ENCODE measurements at regions not wholly inside any gene's neighbourhood (a gene's known extent, or its start where the extent isn't known, plus 50 kb on each side); places are given as distances from the start of the nearest gene placed in this dataset.
"Not testable (repeated sequence)": the region's sequence is repeated elsewhere in the genome, so short reads cannot be mapped to it uniquely, and the experiment has no call there.

DNA sequence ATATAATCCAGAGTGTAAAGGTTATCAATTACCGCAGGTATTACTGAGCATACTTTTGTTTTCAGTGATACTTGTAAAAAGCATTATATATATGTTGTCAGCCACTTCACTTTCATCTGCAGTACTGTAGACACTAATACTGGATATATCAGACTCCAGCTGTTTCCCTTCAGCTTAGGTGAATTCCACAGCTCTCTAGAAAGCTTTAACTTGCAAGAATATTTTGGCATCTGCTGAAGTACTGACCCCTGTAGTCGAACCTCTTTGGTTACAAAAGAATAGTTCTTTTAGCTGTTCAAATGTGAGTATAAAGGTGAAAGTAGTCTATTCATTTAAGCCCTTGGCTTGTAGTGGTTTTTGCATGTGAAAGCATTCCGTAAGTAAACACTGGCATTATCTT, 1222.7 kb upstream of the TENM3 start:
- no peaks in the 10 kb centered on the region for H3K36me3 ChIP-seq

DNA sequence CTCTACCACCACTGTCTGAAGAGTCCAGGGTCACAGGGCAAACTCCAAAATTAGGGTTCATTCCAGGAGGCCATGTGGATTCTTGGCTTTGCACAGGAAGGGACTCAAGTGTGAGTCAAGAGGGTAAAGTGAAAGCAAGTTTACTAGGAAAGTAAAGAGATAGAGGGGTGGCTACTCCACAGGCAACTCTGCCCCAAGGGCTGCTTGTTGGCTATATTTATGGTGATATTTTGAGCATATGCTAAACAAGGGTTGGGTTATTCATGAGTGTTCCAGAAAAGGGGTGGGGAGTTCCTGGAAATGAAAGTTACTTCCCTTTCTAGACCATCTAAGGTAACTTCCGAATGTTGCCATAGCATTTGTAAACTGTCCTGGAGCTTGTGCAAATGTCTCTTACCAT, 1222.0 kb upstream of the TENM3 start:
- no peaks in the 10 kb centered on the region for H3K36me3 ChIP-seq
- H3K27me3 ChIP-seq: no peaks in the 10 kb centered on the region
- DNase-seq: no peak
- WGBS, 2 donors: 89 to 90% methylated on average over 1 of the region's 1 CpG
- no peaks in the 10 kb centered on the region for H3K4me1 ChIP-seq
- TF ChIP-seq, protein P1, sequence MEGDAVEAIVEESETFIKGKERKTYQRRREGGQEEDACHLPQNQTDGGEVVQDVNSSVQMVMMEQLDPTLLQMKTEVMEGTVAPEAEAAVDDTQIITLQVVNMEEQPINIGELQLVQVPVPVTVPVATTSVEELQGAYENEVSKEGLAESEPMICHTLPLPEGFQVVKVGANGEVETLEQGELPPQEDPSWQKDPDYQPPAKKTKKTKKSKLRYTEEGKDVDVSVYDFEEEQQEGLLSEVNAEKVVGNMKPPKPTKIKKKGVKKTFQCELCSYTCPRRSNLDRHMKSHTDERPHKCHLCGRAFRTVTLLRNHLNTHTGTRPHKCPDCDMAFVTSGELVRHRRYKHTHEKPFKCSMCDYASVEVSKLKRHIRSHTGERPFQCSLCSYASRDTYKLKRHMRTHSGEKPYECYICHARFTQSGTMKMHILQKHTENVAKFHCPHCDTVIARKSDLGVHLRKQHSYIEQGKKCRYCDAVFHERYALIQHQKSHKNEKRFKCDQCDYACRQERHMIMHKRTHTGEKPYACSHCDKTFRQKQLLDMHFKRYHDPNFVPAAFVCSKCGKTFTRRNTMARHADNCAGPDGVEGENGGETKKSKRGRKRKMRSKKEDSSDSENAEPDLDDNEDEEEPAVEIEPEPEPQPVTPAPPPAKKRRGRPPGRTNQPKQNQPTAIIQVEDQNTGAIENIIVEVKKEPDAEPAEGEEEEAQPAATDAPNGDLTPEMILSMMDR (IDR thresholded peaks at IDR 0.05): no peak
- TF ChIP-seq POLR2A (IDR thresholded peaks at IDR 0.05): no peak
- intact Hi-C loops (cut with DNase I): no loop called here
- H3K9me3 ChIP-seq: no peaks in the 10 kb centered on the region
- no peak overlapping the region for H3K27ac ChIP-seq
- H3K4me3 ChIP-seq (replicated peaks in 1 of 3): no peak overlapping the region

More for the DNA sequence above, 1222.7 kb upstream of the TENM3 start:
- no peak for TF ChIP-seq POLR2A (IDR thresholded peaks at IDR 0.05)
- TF ChIP-seq, protein P1 (IDR thresholded peaks at IDR 0.05): no peak
- intact Hi-C loops (cut with DNase I): no loop called here
- DNase-seq: no peak
- no peak overlapping the region for H3K4me3 ChIP-seq (replicated peaks in 1 of 3)
- WGBS, 2 donors: 67 to 69% methylated on average over 3 of the region's 3 CpGs
- no peak overlapping the region for H3K27ac ChIP-seq
- H3K9me3 ChIP-seq: no peaks in the 10 kb centered on the region
- no peaks in the 10 kb centered on the region for H3K4me1 ChIP-seq
- H3K27me3 ChIP-seq: no peaks in the 10 kb centered on the region

DNA sequence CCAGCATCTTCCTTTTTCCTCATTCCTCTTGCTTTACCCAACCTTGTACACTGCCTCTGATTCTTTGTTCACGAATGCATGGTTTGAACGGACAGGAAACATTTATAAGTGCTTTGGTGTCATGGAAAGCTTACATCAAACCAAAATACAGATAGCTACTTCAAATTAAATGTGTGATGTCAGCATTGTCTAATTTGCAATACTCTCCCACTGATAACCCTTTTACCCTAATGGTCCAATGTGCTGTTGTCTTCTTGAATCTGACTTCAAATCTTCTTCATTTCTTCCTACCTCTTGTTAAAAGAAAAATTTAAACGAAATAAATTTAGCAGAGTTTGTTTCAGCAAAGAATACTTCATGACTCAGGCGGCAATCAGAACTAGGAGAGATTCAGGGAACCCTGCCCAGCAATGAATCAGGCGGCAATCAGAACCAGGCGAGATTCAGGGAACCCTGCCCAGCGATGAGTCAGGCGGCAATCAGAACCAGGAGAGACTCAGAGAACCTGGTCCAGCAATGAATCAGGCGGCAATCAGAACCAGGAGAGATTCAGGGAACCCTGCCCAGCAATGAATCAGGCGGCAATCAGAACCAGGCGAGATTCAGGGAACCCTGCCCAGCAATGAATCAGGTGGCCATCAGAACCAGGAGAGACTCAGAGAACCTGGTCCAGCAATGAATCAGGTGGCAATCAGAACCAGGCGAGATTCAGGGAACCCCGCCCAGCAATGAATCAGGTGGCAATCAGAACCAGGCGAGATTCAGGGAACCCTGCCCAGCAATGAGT, 1212.9 kb upstream of the TENM3 start:
- H3K4me1 ChIP-seq; H3K4me3 ChIP-seq (replicated peaks in 1 of 3); intact Hi-C loops (cut with DNase I); H3K36me3 ChIP-seq; H3K27me3 ChIP-seq; H3K27ac ChIP-seq; DNase-seq; H3K9me3 ChIP-seq: not testable (repeated sequence)
- whole genome bisulfite sequencing, 2 donors: 87% methylated on average over 14 of the region's 14 CpGs

DNA sequence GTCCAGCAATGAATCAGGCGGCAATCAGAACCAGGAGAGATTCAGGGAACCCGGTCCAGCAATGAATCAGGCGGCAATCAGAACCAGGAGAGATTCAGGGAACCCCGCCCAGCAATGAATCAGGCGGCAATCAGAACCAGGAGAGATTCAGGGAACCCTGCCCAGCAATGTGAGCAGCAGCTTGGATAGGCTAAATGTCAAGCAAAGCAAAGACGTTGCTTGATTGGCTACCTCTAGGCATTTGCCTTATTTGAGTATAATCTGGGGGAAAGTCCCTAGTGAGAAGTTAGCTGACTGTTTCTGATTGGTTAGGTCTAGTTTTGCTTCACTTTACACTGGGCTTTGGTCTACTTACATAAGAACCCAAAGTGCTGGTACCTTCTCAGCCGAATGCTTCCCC, 1212.2 kb upstream of the TENM3 start:
- TF ChIP-seq, protein P1 (IDR thresholded peaks at IDR 0.05): no peak
- no peak for TF ChIP-seq POLR2A (IDR thresholded peaks at IDR 0.05)
- Histone ChIP-seq H3K4me3 (replicated peaks in 1 of 3) (no peak overlapping the region), H3K4me1 (no peaks in the 10 kb centered on the region), H3K9me3 (no peaks in the 10 kb centered on the region), H3K27ac (no peak overlapping the region), H3K36me3 (no peaks in the 10 kb centered on the region), H3K27me3 (no peaks in the 10 kb centered on the region)
- WGBS, 2 donors: 88 to 97% methylated on average over 6 to 7 of the region's 7 CpGs
- intact Hi-C loops (cut with DNase I): no loop called here
- DNase-seq: no peak

DNA sequence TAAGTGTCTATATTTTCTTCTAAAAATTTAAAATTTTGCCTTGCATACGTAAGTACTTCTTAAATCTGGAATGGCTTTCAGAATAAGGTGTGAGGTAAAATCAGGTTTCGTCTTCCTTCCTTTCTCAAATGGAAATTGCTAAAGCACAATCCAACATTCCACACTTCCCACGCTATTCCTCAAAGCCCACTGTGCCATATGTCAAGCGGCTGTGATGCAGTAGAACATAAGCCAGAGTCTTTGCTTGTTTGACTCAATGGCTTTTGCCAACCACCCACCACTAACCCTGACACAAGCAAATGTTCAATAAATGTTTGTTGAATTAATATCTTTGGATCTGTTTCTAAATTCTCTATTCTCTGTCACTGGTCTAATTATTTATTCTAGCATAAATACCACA, 1199.7 kb upstream of the TENM3 start:
- Histone ChIP-seq H3K9me3 (no peaks in the 10 kb centered on the region), H3K4me1 (no peaks in the 10 kb centered on the region), H3K27me3 (no peaks in the 10 kb centered on the region), H3K4me3 (replicated peaks in 1 of 3) (no peak overlapping the region), H3K36me3 (no peaks in the 10 kb centered on the region), H3K27ac (no peak overlapping the region)
- DNase-seq: no peak
- intact Hi-C loops (cut with DNase I): no loop called here
- TF ChIP-seq POLR2A (IDR thresholded peaks at IDR 0.05): no peak
- TF ChIP-seq, protein P1 (IDR thresholded peaks at IDR 0.05): no peak
- WGBS, 2 donors: 80 to 88% methylated on average over 4 of the region's 4 CpGs
